ENCODE measurements at regions not wholly inside any gene's neighbourhood (a gene's known extent, or its start where the extent isn't known, plus 50 kb on each side); places are given as distances from the start of the nearest gene placed in this dataset.

GRCh38 chr7:25356534-25357151 is 128.4 kb upstream of the NPVF start:
- H3K79me1 ChIP-seq (ENCODE audit: low read length), result no peaks in the 10 kb centered on the region
- no peaks in the 10 kb centered on the region for H3K27me3 ChIP-seq (ENCODE audit: insufficient read depth, low read length, poor library complexity)
- no peak overlapping the region for H3K4me3 ChIP-seq (ENCODE audit: low read length)
- no peak overlapping the region for H2BK15ac ChIP-seq (replicated peaks; ENCODE audit: low read depth)
- H3K18ac ChIP-seq (ENCODE audit: low read length), result no peak overlapping the region
- H2BK5ac ChIP-seq (ENCODE audit: low read length), result no peak overlapping the region
- WGBS (ENCODE audit: extremely low coverage, insufficient coverage, low lambda C conversion rate), result no CpG with 5 or more reads among the region's 4 CpGs
- no peak overlapping the region for H3K4ac ChIP-seq (ENCODE audit: low read depth, low read length)
- no peak overlapping the region for H3K4me2 ChIP-seq (ENCODE audit: low read length)
- H3K23ac ChIP-seq (ENCODE audit: low read length), result no peak overlapping the region
- no peak overlapping the region for H4K5ac ChIP-seq (ENCODE audit: low read length)
- H3K4me1 ChIP-seq (ENCODE audit: control insufficient read depth, low read depth, low read length), result no peaks in the 10 kb centered on the region
- no peak overlapping the region for H3K27ac ChIP-seq (ENCODE audit: low read depth, low read length)
- no peak for DNase-seq
- H3K56ac ChIP-seq (ENCODE audit: low read length), result no peak overlapping the region
- H3K79me2 ChIP-seq (ENCODE audit: control insufficient read depth, insufficient read depth, low read length), result no peaks in the 10 kb centered on the region
- no peak overlapping the region for H4K8ac ChIP-seq (ENCODE audit: low read depth, low read length)
- H2AK5ac ChIP-seq (ENCODE audit: low read length), result no peak overlapping the region
- no peaks in the 10 kb centered on the region for H3K36me3 ChIP-seq (ENCODE audit: control insufficient read depth, insufficient read depth, low read length)
- H2BK120ac ChIP-seq (ENCODE audit: low read depth, low read length), result no peak overlapping the region
- no peak overlapping the region for H3K9ac ChIP-seq (ENCODE audit: low read length)

- Histone ChIP-seq H3K18ac (ENCODE audit: low read length) (no peak overlapping the region), H2BK5ac (ENCODE audit: low read length) (no peak overlapping the region), H3K27ac (ENCODE audit: low read depth, low read length) (no peak overlapping the region), H3K27me3 (ENCODE audit: insufficient read depth, low read length, poor library complexity) (no peaks in the 10 kb centered on the region), H3K4me1 (ENCODE audit: control insufficient read depth, low read depth, low read length) (no peaks in the 10 kb centered on the region), H3K36me3 (ENCODE audit: control insufficient read depth, insufficient read depth, low read length) (no peaks in the 10 kb centered on the region), H3K79me2 (ENCODE audit: control insufficient read depth, insufficient read depth, low read length) (no peaks in the 10 kb centered on the region), H3K23ac (ENCODE audit: low read length) (no peak overlapping the region), H3K4ac (ENCODE audit: low read depth, low read length) (no peak overlapping the region), H3K4me2 (ENCODE audit: low read length) (no peak overlapping the region), H2BK15ac (replicated peaks; ENCODE audit: low read depth) (no peak overlapping the region), H4K5ac (ENCODE audit: low read length) (no peak overlapping the region), H2AK5ac (ENCODE audit: low read length) (no peak overlapping the region), H4K8ac (ENCODE audit: low read depth, low read length) (no peak overlapping the region), H3K79me1 (ENCODE audit: low read length) (no peaks in the 10 kb centered on the region), H3K4me3 (ENCODE audit: low read length) (no peak overlapping the region), H2BK120ac (ENCODE audit: low read depth, low read length) (no peak overlapping the region), H3K9ac (ENCODE audit: low read length) (no peak overlapping the region), H3K56ac (ENCODE audit: low read length) (no peak overlapping the region)
- no CpG with 5 or more reads among the region's 6 CpGs for WGBS (ENCODE audit: extremely low coverage, insufficient coverage, low lambda C conversion rate)
- DNase-seq, result no peak
Measured at GRCh38 chr7:25358926-25359325, 130.6 kb upstream of the NPVF start.

GRCh38 chr7:25359471-25360059 is 131.3 kb upstream of the NPVF start:
- H3K36me3 ChIP-seq (ENCODE audit: control insufficient read depth, insufficient read depth, low read length), result no peaks in the 10 kb centered on the region
- no peak overlapping the region for H2BK15ac ChIP-seq (replicated peaks; ENCODE audit: low read depth)
- H3K4me3 ChIP-seq (ENCODE audit: low read length), result no peak overlapping the region
- no peak overlapping the region for H2BK5ac ChIP-seq (ENCODE audit: low read length)
- no peak overlapping the region for H4K5ac ChIP-seq (ENCODE audit: low read length)
- no peak overlapping the region for H3K56ac ChIP-seq (ENCODE audit: low read length)
- no CpG with 5 or more reads among the region's 9 CpGs for WGBS (ENCODE audit: extremely low coverage, insufficient coverage, low lambda C conversion rate)
- no peak overlapping the region for H3K23ac ChIP-seq (ENCODE audit: low read length)
- H3K9ac ChIP-seq (ENCODE audit: low read length), result no peak overlapping the region
- no peaks in the 10 kb centered on the region for H3K4me1 ChIP-seq (ENCODE audit: control insufficient read depth, low read depth, low read length)
- no peak overlapping the region for H3K4me2 ChIP-seq (ENCODE audit: low read length)
- H3K27ac ChIP-seq (ENCODE audit: low read depth, low read length), result no peak overlapping the region
- H3K18ac ChIP-seq (ENCODE audit: low read length), result no peak overlapping the region
- no peak overlapping the region for H2AK5ac ChIP-seq (ENCODE audit: low read length)
- H3K79me2 ChIP-seq (ENCODE audit: control insufficient read depth, insufficient read depth, low read length), result no peaks in the 10 kb centered on the region
- peak; percentile 37 for DNase-seq
- no peak overlapping the region for H3K4ac ChIP-seq (ENCODE audit: low read depth, low read length)
- H3K79me1 ChIP-seq (ENCODE audit: low read length), result no peaks in the 10 kb centered on the region
- no peak overlapping the region for H2BK120ac ChIP-seq (ENCODE audit: low read depth, low read length)
- no peaks in the 10 kb centered on the region for H3K27me3 ChIP-seq (ENCODE audit: insufficient read depth, low read length, poor library complexity)
- H4K8ac ChIP-seq (ENCODE audit: low read depth, low read length), result no peak overlapping the region

- no peak overlapping the region for H4K8ac ChIP-seq (ENCODE audit: low read depth, low read length)
- no peak overlapping the region for H2BK15ac ChIP-seq (replicated peaks; ENCODE audit: low read depth)
- no peak overlapping the region for H3K9ac ChIP-seq (ENCODE audit: low read length)
- no peak overlapping the region for H2AK5ac ChIP-seq (ENCODE audit: low read length)
- no peaks in the 10 kb centered on the region for H3K79me1 ChIP-seq (ENCODE audit: low read length)
- no peak for DNase-seq
- no peaks in the 10 kb centered on the region for H3K27me3 ChIP-seq (ENCODE audit: insufficient read depth, low read length, poor library complexity)
- H2BK120ac ChIP-seq (ENCODE audit: low read depth, low read length), result no peak overlapping the region
- no peak overlapping the region for H3K56ac ChIP-seq (ENCODE audit: low read length)
- no peak overlapping the region for H3K23ac ChIP-seq (ENCODE audit: low read length)
- H3K18ac ChIP-seq (ENCODE audit: low read length), result no peak overlapping the region
- H3K4me2 ChIP-seq (ENCODE audit: low read length), result no peak overlapping the region
- H3K4ac ChIP-seq (ENCODE audit: low read depth, low read length), result no peak overlapping the region
- H3K36me3 ChIP-seq (ENCODE audit: control insufficient read depth, insufficient read depth, low read length), result no peaks in the 10 kb centered on the region
- WGBS (ENCODE audit: extremely low coverage, insufficient coverage, low lambda C conversion rate), result no CpG with 5 or more reads among the region's 2 CpGs
- no peaks in the 10 kb centered on the region for H3K4me1 ChIP-seq (ENCODE audit: control insufficient read depth, low read depth, low read length)
- H4K5ac ChIP-seq (ENCODE audit: low read length), result no peak overlapping the region
- no peaks in the 10 kb centered on the region for H3K79me2 ChIP-seq (ENCODE audit: control insufficient read depth, insufficient read depth, low read length)
- no peak overlapping the region for H2BK5ac ChIP-seq (ENCODE audit: low read length)
- no peak overlapping the region for H3K4me3 ChIP-seq (ENCODE audit: low read length)
- no peak overlapping the region for H3K27ac ChIP-seq (ENCODE audit: low read depth, low read length)
Measured at GRCh38 chr7:25360451-25360850, 132.2 kb upstream of the NPVF start.

GRCh38 chr7:25361387-25361786 is 133.1 kb upstream of the NPVF start:
- Histone ChIP-seq H2BK15ac (replicated peaks; ENCODE audit: low read depth) (no peak overlapping the region), H3K27ac (ENCODE audit: low read depth, low read length) (no peak overlapping the region), H3K79me1 (ENCODE audit: low read length) (no peaks in the 10 kb centered on the region)

GRCh38 chr7:25361863-25362262 is 133.6 kb upstream of the NPVF start:
- no peak overlapping the region for H3K18ac ChIP-seq (ENCODE audit: low read length)
- H3K4me2 ChIP-seq (ENCODE audit: low read length), result no peak overlapping the region
- WGBS (ENCODE audit: extremely low coverage, insufficient coverage, low lambda C conversion rate), result no CpG with 5 or more reads among the region's 1 CpG
- no peaks in the 10 kb centered on the region for H3K79me2 ChIP-seq (ENCODE audit: control insufficient read depth, insufficient read depth, low read length)
- no peak overlapping the region for H4K5ac ChIP-seq (ENCODE audit: low read length)
- H3K79me1 ChIP-seq (ENCODE audit: low read length), result no peaks in the 10 kb centered on the region
- no peak overlapping the region for H3K56ac ChIP-seq (ENCODE audit: low read length)
- H3K4me1 ChIP-seq (ENCODE audit: control insufficient read depth, low read depth, low read length), result no peaks in the 10 kb centered on the region
- no peak overlapping the region for H2BK5ac ChIP-seq (ENCODE audit: low read length)
- H4K8ac ChIP-seq (ENCODE audit: low read depth, low read length), result no peak overlapping the region
- no peak for DNase-seq
- no peaks in the 10 kb centered on the region for H3K27me3 ChIP-seq (ENCODE audit: insufficient read depth, low read length, poor library complexity)
- no peak overlapping the region for H2BK120ac ChIP-seq (ENCODE audit: low read depth, low read length)
- no peak overlapping the region for H2AK5ac ChIP-seq (ENCODE audit: low read length)
- H3K4me3 ChIP-seq (ENCODE audit: low read length), result no peak overlapping the region
- H3K4ac ChIP-seq (ENCODE audit: low read depth, low read length), result no peak overlapping the region
- no peak overlapping the region for H3K9ac ChIP-seq (ENCODE audit: low read length)
- H2BK15ac ChIP-seq (replicated peaks; ENCODE audit: low read depth), result no peak overlapping the region
- H3K27ac ChIP-seq (ENCODE audit: low read depth, low read length), result no peak overlapping the region
- no peak overlapping the region for H3K23ac ChIP-seq (ENCODE audit: low read length)
- H3K36me3 ChIP-seq (ENCODE audit: control insufficient read depth, insufficient read depth, low read length), result no peaks in the 10 kb centered on the region

More at GRCh38 chr7:25361387-25361786, 133.1 kb upstream of the NPVF start:
- H2BK5ac ChIP-seq (ENCODE audit: low read length), result no peak overlapping the region
- no peak overlapping the region for H4K8ac ChIP-seq (ENCODE audit: low read depth, low read length)
- no peak overlapping the region for H3K4me2 ChIP-seq (ENCODE audit: low read length)
- no peak overlapping the region for H3K18ac ChIP-seq (ENCODE audit: low read length)
- no peak overlapping the region for H3K56ac ChIP-seq (ENCODE audit: low read length)
- no peak overlapping the region for H3K23ac ChIP-seq (ENCODE audit: low read length)
- H3K4ac ChIP-seq (ENCODE audit: low read depth, low read length), result no peak overlapping the region
- H3K27me3 ChIP-seq (ENCODE audit: insufficient read depth, low read length, poor library complexity), result no peaks in the 10 kb centered on the region
- DNase-seq, result no peak
- no peak overlapping the region for H2AK5ac ChIP-seq (ENCODE audit: low read length)
- no peaks in the 10 kb centered on the region for H3K79me2 ChIP-seq (ENCODE audit: control insufficient read depth, insufficient read depth, low read length)
- WGBS (ENCODE audit: extremely low coverage, insufficient coverage, low lambda C conversion rate), result no CpG with 5 or more reads among the region's 5 CpGs
- H2BK120ac ChIP-seq (ENCODE audit: low read depth, low read length), result no peak overlapping the region
- H3K4me3 ChIP-seq (ENCODE audit: low read length), result no peak overlapping the region
- no peaks in the 10 kb centered on the region for H3K36me3 ChIP-seq (ENCODE audit: control insufficient read depth, insufficient read depth, low read length)
- no peaks in the 10 kb centered on the region for H3K4me1 ChIP-seq (ENCODE audit: control insufficient read depth, low read depth, low read length)
- no peak overlapping the region for H4K5ac ChIP-seq (ENCODE audit: low read length)
- H3K9ac ChIP-seq (ENCODE audit: low read length), result no peak overlapping the region
